ENCODE measurements at regions not wholly inside any gene's neighbourhood (a gene's known extent, or its start where the extent isn't known, plus 50 kb on each side); places are given as distances from the start of the nearest gene placed in this dataset.

DNA sequence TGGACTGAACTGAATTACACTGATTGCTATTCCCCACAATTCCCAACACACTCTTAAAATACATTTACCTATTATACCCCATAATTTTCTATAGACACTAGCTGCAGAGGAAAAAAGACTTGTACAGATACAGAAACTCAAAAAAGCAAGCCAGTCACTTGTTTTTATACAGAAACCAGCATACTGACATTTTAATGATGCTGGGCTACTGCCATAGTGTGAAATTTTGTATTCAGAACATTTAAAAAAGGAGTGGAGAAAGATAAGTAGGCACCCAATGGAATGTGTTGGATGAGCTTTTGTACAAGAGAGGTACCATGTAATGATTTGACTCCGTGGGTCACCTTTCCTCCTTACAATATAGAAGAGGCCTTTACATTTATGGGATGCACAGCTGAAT is 740.1 kb downstream of the PLCL1 start:
- H3K36me3 Mint-ChIP-seq: no peaks in the 10 kb centered on the region
- ATAC-seq (no peak), DNase-seq (ENCODE audit: low spot score) (no peak)
- no peak overlapping the region for H3K27ac Mint-ChIP-seq
- no peak overlapping the region for H3K4me3 Mint-ChIP-seq
- no peaks in the 10 kb centered on the region; the same call in 1 of the 2 replicates for H3K27me3 Mint-ChIP-seq (ENCODE audit: low read depth)
- POLR2A ChIA-PET: no interaction called here
- peaks cover 10% of the 10 kb centered on the region for H3K4me1 Mint-ChIP-seq
- TF ChIP-seq, protein P1, sequence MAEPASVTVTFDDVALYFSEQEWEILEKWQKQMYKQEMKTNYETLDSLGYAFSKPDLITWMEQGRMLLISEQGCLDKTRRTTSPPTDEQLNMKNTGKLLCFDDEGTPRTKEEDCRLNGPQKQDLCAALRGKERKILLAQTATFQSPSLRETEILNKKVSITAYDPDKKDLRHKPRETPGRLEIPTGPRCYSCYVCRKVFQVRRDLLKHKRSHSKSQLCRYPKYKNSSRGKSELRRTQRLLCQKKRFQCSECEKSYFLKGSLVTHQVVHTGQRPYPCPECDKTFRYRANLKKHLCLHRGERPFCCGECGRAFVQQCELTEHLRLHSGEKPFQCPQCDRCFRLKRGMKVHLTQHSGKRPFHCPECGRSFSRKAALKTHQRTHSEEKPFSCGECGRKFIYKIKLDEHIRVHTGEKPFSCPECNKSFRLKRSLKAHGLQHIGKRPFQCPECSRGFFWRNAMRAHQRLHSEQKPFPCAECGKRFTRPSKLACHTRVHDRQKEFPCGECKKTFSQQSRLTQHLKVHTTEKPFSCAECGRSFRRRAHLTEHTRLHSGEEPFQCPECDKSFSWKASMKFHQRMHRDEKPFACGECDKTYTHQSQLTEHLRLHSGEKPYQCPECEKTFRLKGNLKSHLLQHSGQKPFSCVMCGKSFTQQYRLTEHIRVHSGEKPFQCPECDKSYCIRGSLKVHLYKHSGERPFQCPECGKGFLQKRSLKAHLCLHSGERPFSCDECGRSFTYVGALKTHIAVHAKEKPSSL (CRISPR knock-in tag; conservative IDR thresholded peaks at IDR 0.05): no peak
- TF ChIP-seq, protein P2, sequence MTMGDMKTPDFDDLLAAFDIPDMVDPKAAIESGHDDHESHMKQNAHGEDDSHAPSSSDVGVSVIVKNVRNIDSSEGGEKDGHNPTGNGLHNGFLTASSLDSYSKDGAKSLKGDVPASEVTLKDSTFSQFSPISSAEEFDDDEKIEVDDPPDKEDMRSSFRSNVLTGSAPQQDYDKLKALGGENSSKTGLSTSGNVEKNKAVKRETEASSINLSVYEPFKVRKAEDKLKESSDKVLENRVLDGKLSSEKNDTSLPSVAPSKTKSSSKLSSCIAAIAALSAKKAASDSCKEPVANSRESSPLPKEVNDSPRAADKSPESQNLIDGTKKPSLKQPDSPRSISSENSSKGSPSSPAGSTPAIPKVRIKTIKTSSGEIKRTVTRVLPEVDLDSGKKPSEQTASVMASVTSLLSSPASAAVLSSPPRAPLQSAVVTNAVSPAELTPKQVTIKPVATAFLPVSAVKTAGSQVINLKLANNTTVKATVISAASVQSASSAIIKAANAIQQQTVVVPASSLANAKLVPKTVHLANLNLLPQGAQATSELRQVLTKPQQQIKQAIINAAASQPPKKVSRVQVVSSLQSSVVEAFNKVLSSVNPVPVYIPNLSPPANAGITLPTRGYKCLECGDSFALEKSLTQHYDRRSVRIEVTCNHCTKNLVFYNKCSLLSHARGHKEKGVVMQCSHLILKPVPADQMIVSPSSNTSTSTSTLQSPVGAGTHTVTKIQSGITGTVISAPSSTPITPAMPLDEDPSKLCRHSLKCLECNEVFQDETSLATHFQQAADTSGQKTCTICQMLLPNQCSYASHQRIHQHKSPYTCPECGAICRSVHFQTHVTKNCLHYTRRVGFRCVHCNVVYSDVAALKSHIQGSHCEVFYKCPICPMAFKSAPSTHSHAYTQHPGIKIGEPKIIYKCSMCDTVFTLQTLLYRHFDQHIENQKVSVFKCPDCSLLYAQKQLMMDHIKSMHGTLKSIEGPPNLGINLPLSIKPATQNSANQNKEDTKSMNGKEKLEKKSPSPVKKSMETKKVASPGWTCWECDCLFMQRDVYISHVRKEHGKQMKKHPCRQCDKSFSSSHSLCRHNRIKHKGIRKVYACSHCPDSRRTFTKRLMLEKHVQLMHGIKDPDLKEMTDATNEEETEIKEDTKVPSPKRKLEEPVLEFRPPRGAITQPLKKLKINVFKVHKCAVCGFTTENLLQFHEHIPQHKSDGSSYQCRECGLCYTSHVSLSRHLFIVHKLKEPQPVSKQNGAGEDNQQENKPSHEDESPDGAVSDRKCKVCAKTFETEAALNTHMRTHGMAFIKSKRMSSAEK (CRISPR knock-in tag; IDR thresholded peaks at IDR 0.05; ENCODE audit: borderline replicate concordance): no peak
- no peak for TF ChIP-seq ZNF138 (CRISPR knock-in tag; conservative IDR thresholded peaks at IDR 0.05)
- no peak for TF ChIP-seq JAZF1 (CRISPR knock-in tag; IDR thresholded peaks at IDR 0.05)
- no peak for TF ChIP-seq ETV6 (CRISPR knock-in tag; IDR thresholded peaks at IDR 0.05)
- TF ChIP-seq MYBL2 (CRISPR knock-in tag; IDR thresholded peaks at IDR 0.05): no peak
- TF ChIP-seq ESRRA (CRISPR knock-in tag; IDR thresholded peaks at IDR 0.05; ENCODE audit: borderline replicate concordance): no peak
- TF ChIP-seq GTF2I (CRISPR knock-in tag; conservative IDR thresholded peaks at IDR 0.05): no peak
- TF ChIP-seq, protein P3, sequence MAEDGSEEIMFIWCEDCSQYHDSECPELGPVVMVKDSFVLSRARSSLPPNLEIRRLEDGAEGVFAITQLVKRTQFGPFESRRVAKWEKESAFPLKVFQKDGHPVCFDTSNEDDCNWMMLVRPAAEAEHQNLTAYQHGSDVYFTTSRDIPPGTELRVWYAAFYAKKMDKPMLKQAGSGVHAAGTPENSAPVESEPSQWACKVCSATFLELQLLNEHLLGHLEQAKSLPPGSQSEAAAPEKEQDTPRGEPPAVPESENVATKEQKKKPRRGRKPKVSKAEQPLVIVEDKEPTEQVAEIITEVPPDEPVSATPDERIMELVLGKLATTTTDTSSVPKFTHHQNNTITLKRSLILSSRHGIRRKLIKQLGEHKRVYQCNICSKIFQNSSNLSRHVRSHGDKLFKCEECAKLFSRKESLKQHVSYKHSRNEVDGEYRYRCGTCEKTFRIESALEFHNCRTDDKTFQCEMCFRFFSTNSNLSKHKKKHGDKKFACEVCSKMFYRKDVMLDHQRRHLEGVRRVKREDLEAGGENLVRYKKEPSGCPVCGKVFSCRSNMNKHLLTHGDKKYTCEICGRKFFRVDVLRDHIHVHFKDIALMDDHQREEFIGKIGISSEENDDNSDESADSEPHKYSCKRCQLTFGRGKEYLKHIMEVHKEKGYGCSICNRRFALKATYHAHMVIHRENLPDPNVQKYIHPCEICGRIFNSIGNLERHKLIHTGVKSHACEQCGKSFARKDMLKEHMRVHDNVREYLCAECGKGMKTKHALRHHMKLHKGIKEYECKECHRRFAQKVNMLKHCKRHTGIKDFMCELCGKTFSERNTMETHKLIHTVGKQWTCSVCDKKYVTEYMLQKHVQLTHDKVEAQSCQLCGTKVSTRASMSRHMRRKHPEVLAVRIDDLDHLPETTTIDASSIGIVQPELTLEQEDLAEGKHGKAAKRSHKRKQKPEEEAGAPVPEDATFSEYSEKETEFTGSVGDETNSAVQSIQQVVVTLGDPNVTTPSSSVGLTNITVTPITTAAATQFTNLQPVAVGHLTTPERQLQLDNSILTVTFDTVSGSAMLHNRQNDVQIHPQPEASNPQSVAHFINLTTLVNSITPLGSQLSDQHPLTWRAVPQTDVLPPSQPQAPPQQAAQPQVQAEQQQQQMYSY (CRISPR knock-in tag; IDR thresholded peaks at IDR 0.05): no peak
- TF ChIP-seq, protein P4, sequence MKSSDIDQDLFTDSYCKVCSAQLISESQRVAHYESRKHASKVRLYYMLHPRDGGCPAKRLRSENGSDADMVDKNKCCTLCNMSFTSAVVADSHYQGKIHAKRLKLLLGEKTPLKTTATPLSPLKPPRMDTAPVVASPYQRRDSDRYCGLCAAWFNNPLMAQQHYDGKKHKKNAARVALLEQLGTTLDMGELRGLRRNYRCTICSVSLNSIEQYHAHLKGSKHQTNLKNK (CRISPR knock-in tag; IDR thresholded peaks at IDR 0.05): no peak
- CTCF ChIA-PET: no interaction called here
- peaks cover 5% of the 10 kb centered on the region for H3K9me3 Mint-ChIP-seq

DNA sequence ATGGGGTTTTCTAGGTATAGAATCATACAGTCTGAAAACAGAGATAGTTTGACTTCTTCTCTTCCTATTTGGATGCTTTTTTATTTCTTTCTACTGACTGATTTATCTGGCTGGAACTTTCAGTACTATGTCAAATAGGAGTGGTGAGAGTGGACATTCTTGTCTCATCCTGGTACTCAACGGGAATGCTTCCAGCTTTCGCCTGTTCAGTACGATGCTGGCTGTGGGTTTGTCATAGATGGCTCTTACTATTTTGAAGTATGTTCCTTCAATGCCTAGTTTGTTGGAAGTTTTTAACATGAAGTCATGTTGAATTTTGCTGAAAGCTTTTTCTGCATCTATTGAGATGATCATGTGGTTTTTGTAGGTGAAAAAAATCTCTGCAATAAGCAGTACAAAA is 730.4 kb downstream of the PLCL1 start:
- CTCF ChIA-PET: no interaction called here
- Mint-ChIP-seq H3K36me3 (no peaks in the 10 kb centered on the region; the same call in 1 of the 2 replicates), H3K9me3 (peaks cover 9% of the 10 kb centered on the region), H3K27me3 (ENCODE audit: low read depth) (no peaks in the 10 kb centered on the region), H3K4me3 (no peak overlapping the region), H3K27ac (no peak overlapping the region), H3K4me1 (no peaks in the 10 kb centered on the region)
- no peak for ATAC-seq
- POLR2A ChIA-PET: no interaction called here
- no peak for DNase-seq (ENCODE audit: low spot score)
- TF ChIP-seq MXD4 (CRISPR knock-in tag; IDR thresholded peaks at IDR 0.05; ENCODE audit: borderline replicate concordance) (no peak), SP1 (CRISPR knock-in tag; conservative IDR thresholded peaks at IDR 0.05) (no peak), TCF7 (CRISPR knock-in tag; IDR thresholded peaks at IDR 0.05; ENCODE audit: low read depth) (no peak), EMX1 (CRISPR knock-in tag; IDR thresholded peaks at IDR 0.05) (no peak), HMGA2 (CRISPR knock-in tag; IDR thresholded peaks at IDR 0.05) (no peak), CREM (CRISPR knock-in tag; IDR thresholded peaks at IDR 0.05) (no peak), GTF2I (CRISPR knock-in tag; conservative IDR thresholded peaks at IDR 0.05) (no peak)
- TF ChIP-seq, protein P4 (CRISPR knock-in tag; IDR thresholded peaks at IDR 0.05): no peak
- TF ChIP-seq, protein P5, sequence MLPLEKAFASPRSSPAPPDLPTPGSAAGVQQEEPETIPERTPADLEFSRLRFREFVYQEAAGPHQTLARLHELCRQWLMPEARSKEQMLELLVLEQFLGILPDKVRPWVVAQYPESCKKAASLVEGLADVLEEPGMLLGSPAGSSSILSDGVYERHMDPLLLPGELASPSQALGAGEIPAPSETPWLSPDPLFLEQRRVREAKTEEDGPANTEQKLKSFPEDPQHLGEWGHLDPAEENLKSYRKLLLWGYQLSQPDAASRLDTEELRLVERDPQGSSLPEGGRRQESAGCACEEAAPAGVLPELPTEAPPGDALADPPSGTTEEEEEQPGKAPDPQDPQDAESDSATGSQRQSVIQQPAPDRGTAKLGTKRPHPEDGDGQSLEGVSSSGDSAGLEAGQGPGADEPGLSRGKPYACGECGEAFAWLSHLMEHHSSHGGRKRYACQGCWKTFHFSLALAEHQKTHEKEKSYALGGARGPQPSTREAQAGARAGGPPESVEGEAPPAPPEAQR (CRISPR knock-in tag; IDR thresholded peaks at IDR 0.05): no peak
- TF ChIP-seq, protein P6, sequence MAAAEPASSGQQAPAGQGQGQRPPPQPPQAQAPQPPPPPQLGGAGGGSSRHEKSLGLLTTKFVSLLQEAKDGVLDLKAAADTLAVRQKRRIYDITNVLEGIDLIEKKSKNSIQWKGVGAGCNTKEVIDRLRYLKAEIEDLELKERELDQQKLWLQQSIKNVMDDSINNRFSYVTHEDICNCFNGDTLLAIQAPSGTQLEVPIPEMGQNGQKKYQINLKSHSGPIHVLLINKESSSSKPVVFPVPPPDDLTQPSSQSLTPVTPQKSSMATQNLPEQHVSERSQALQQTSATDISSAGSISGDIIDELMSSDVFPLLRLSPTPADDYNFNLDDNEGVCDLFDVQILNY (CRISPR knock-in tag; IDR thresholded peaks at IDR 0.05): no peak
- TF ChIP-seq, protein P7, sequence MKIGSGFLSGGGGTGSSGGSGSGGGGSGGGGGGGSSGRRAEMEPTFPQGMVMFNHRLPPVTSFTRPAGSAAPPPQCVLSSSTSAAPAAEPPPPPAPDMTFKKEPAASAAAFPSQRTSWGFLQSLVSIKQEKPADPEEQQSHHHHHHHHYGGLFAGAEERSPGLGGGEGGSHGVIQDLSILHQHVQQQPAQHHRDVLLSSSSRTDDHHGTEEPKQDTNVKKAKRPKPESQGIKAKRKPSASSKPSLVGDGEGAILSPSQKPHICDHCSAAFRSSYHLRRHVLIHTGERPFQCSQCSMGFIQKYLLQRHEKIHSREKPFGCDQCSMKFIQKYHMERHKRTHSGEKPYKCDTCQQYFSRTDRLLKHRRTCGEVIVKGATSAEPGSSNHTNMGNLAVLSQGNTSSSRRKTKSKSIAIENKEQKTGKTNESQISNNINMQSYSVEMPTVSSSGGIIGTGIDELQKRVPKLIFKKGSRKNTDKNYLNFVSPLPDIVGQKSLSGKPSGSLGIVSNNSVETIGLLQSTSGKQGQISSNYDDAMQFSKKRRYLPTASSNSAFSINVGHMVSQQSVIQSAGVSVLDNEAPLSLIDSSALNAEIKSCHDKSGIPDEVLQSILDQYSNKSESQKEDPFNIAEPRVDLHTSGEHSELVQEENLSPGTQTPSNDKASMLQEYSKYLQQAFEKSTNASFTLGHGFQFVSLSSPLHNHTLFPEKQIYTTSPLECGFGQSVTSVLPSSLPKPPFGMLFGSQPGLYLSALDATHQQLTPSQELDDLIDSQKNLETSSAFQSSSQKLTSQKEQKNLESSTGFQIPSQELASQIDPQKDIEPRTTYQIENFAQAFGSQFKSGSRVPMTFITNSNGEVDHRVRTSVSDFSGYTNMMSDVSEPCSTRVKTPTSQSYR (CRISPR knock-in tag; IDR thresholded peaks at IDR 0.05): no peak

All from WTC11 (cell line).